ENCODE measurements at regions not wholly inside any gene's neighbourhood (a gene's known extent, or its start where the extent isn't known, plus 50 kb on each side); places are given as distances from the start of the nearest gene placed in this dataset.

GRCh38 chr2:35365859-35366258 is 989.7 kb upstream of the CRIM1 start:
- DNase-seq (ENCODE audit: low read depth in 2 of 2, low spot score in 1 of 2) = no peak

- no peak for DNase-seq (ENCODE audit: low read depth in 2 of 2, low spot score in 1 of 2)
These were observed 999.2 kb upstream of the CRIM1 start for GRCh38 chr2:35356332-35356731.

- DNase-seq (ENCODE audit: low read depth in 2 of 2, low spot score in 1 of 2) = no peak
These were observed 1000.5 kb upstream of the CRIM1 start for GRCh38 chr2:35355056-35355455.

- no peak for DNase-seq (ENCODE audit: low read depth in 2 of 2, low spot score in 1 of 2)
These were observed 1008.0 kb upstream of the CRIM1 start for GRCh38 chr2:35347561-35347960.

- DNase-seq (ENCODE audit: low read depth in 2 of 2, low spot score in 1 of 2) = no peak
These were observed 1012.4 kb upstream of the CRIM1 start for GRCh38 chr2:35343135-35343534.

GRCh38 chr2:35339211-35339610 is 1016.4 kb upstream of the CRIM1 start:
- no peak for DNase-seq (ENCODE audit: low read depth in 2 of 2, low spot score in 1 of 2)

- no peak for DNase-seq (ENCODE audit: low read depth in 2 of 2, low spot score in 1 of 2)
These were observed 1017.7 kb upstream of the CRIM1 start for GRCh38 chr2:35337922-35338321.

GRCh38 chr2:35314049-35314448 is 1041.5 kb upstream of the CRIM1 start:
- DNase-seq (ENCODE audit: low read depth in 2 of 2, low spot score in 1 of 2) = no peak

GRCh38 chr2:35301369-35301768 is 1054.2 kb upstream of the CRIM1 start:
- DNase-seq (ENCODE audit: low read depth in 2 of 2, low spot score in 1 of 2) = no peak

- DNase-seq (ENCODE audit: low read depth in 2 of 2, low spot score in 1 of 2) = no peak
These were observed 1057.1 kb upstream of the CRIM1 start for GRCh38 chr2:35298493-35298892.

- no peak for DNase-seq (ENCODE audit: low read depth in 2 of 2, low spot score in 1 of 2)
These were observed 1058.2 kb upstream of the CRIM1 start for GRCh38 chr2:35297403-35297802.

- DNase-seq (ENCODE audit: low read depth in 2 of 2, low spot score in 1 of 2) = no peak
These were observed 1060.8 kb upstream of the CRIM1 start for GRCh38 chr2:35294636-35295263.

GRCh38 chr2:35293261-35293660 is 1062.3 kb upstream of the CRIM1 start:
- DNase-seq (ENCODE audit: low read depth in 2 of 2, low spot score in 1 of 2) = no peak

- DNase-seq (ENCODE audit: low read depth in 2 of 2, low spot score in 1 of 2) = no peak
These were observed 1063.4 kb upstream of the CRIM1 start for GRCh38 chr2:35292199-35292598.

GRCh38 chr2:35281702-35282101 is 1073.9 kb upstream of the CRIM1 start:
- DNase-seq (ENCODE audit: low read depth in 2 of 2, low spot score in 1 of 2) = no peak

GRCh38 chr2:35255826-35256225 is 1099.8 kb upstream of the CRIM1 start:
- no peak for DNase-seq (ENCODE audit: low read depth in 2 of 2, low spot score in 1 of 2)

GRCh38 chr2:35251156-35251555 is 1104.4 kb upstream of the CRIM1 start:
- DNase-seq (ENCODE audit: low read depth in 2 of 2, low spot score in 1 of 2) = no peak

GRCh38 chr2:35246702-35247101 is 1108.9 kb upstream of the CRIM1 start:
- DNase-seq (ENCODE audit: low read depth in 2 of 2, low spot score in 1 of 2) = no peak

- DNase-seq (ENCODE audit: low read depth in 2 of 2, low spot score in 1 of 2) = no peak
These were observed 1127.0 kb upstream of the CRIM1 start for GRCh38 chr2:35228584-35228983.

- no peak for DNase-seq (ENCODE audit: low read depth in 2 of 2, low spot score in 1 of 2)
These were observed 1135.1 kb upstream of the CRIM1 start for GRCh38 chr2:35220461-35220860.

- DNase-seq (ENCODE audit: low read depth in 2 of 2, low spot score in 1 of 2) = no peak
These were observed 1150.7 kb upstream of the CRIM1 start for GRCh38 chr2:35204881-35205280.

- DNase-seq (ENCODE audit: low read depth in 2 of 2, low spot score in 1 of 2) = no peak
These were observed 1151.3 kb upstream of the CRIM1 start for GRCh38 chr2:35204323-35204722.

- no peak for DNase-seq (ENCODE audit: low read depth in 2 of 2, low spot score in 1 of 2)
These were observed 1156.3 kb upstream of the CRIM1 start for GRCh38 chr2:35199298-35199697.
